A673 (cell line): ENCODE measurements at regions not wholly inside any gene's neighbourhood (a gene's known extent, or its start where the extent isn't known, plus 50 kb on each side); places are given as distances from the start of the nearest gene placed in this dataset.

Experiments used
- BruUV-seq: library from RNA; stranded (reverse); fragments of 400-500 nt; replicated peaks from 2 replicates; lab custom pipeline; 2021; lab: Mats Ljungman, UMichigan
- CTCF ChIA-PET: fragments of 300-600 bp; sonication (Branson Sonifier 250); formaldehyde crosslinking; loops from one replicate; lab custom pipeline; 2022; ENCODE audit warnings: antibody characterized with exemption; lab: Charles Lee
- POLR2A ChIA-PET: fragments of 300-600 bp; sonication (Branson Sonifier 250); formaldehyde crosslinking; loops from one replicate; lab custom pipeline; 2022; ENCODE audit warnings: antibody characterized with exemption; ENCODE audit not compliant: low non-redundant PET; lab: Charles Lee
- DNase-seq: peaks from one replicate; pipeline ENCODE4 v3.0.0-alpha.2; 2015; ENCODE audit warnings: low spot score
- H3K27ac ChIP-seq: fragments of 200-600 bp; sonication (generic); 2 replicates; pipeline ENCODE4 v1.5.1; 2016; ENCODE audit warnings: mixed run types, low read depth, mild to moderate bottlenecking, mixed read lengths, antibody characterized with exemption, low read length; ENCODE audit not compliant: poor library complexity, severe bottlenecking
- H3K27me3 ChIP-seq: fragments of 200-600 bp; sonication (generic); replicated peaks from 2 replicates; pipeline ENCODE4 v1.6.1; 2017; ENCODE audit warnings: mixed run types, low read depth, mild to moderate bottlenecking, mixed read lengths, antibody characterized with exemption, low read length; ENCODE audit not compliant: insufficient read depth, poor library complexity
- H3K36me3 ChIP-seq: fragments of 200-600 bp; sonication (generic); 2 replicates; pipeline ENCODE4 v1.6.1; 2016; ENCODE audit warnings: mixed run types, mild to moderate bottlenecking, mixed read lengths, antibody characterized with exemption, low read length; ENCODE audit not compliant: insufficient read depth, poor library complexity, severe bottlenecking
- H3K4me1 ChIP-seq: fragments of 200-600 bp; sonication (generic); 2 replicates; pipeline ENCODE4 v1.6.1; 2017; ENCODE audit warnings: mixed run types, mild to moderate bottlenecking, mixed read lengths, antibody characterized with exemption, low read length; ENCODE audit not compliant: insufficient read depth, poor library complexity, severe bottlenecking
- H3K4me3 ChIP-seq: fragments of 200-600 bp; sonication (generic); 2 replicates; pipeline ENCODE4 v1.5.1; 2016; ENCODE audit warnings: low read depth, mixed run types, mild to moderate bottlenecking, mixed read lengths, low read length; ENCODE audit not compliant: poor library complexity, severe bottlenecking
- H3K9me3 ChIP-seq: fragments of 200-600 bp; sonication (generic); 2 replicates; pipeline ENCODE4 v1.6.1; 2016; ENCODE audit warnings: mixed run types, low read depth, mild to moderate bottlenecking, mixed read lengths, antibody characterized with exemption, low read length; ENCODE audit not compliant: poor library complexity, severe bottlenecking
- EZH2 ChIP-seq: fragments of 200-600 bp; sonication (generic); IDR thresholded peaks from 2 replicates; pipeline ENCODE4 v1.6.1; 2017; ENCODE audit warnings: borderline replicate concordance, low read depth, mild to moderate bottlenecking, mixed read lengths, antibody characterized with exemption, low read length; ENCODE audit not compliant: poor library complexity, severe bottlenecking
- intact Hi-C: fragments of 100-400 bp; cut with micrococcal nuclease; formaldehyde crosslinking; loops from one replicate; pipeline ENCODE4 v1.10.0; 2022; ENCODE audit not compliant: unreplicated experiment
- TF ChIP-seq, protein P1 (sequence below): fragments of 300-800, 200-600 bp; sonication (generic); conservative IDR thresholded peaks from 2 replicates; pipeline ENCODE4 v1.5.1; 2017; ENCODE audit warnings: low read depth, mild to moderate bottlenecking, antibody characterized with exemption, low read length, moderate library complexity, mixed read lengths

DNA sequence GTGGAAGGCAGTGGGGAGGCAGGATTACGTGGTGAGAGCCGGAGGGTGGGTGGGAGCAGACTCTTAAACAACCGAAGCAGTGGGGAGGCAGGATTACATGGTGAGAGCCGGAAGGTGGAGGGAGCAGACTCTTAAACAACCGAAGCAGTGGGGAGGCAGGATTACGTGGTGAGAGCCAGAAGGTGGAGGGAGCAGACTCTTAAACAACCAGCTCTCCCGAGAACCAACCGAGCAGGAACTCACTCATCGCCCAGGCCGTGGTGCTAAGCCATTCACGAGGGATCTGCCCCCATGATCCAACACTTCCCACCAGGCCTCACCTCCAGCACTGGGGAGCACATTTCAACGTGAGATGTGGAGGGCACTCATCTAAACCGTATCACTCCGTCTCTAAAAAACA lies 87.7 kb downstream of the RTP5 start:
- Histone ChIP-seq H3K27me3 (no peaks in the 10 kb centered on the region), H3K4me1 (peaks cover 11% of the 10 kb centered on the region), H3K4me3 (no peak overlapping the region), H3K36me3 (no peaks in the 10 kb centered on the region), H3K9me3 (no peaks in the 10 kb centered on the region), H3K27ac (no peak overlapping the region)
- intact Hi-C loops = no loop called here
- ChIA-PET POLR2A (no interaction called here), CTCF (no interaction called here)
- BruUV-seq = no TSS peak
- TF ChIP-seq, protein P1, sequence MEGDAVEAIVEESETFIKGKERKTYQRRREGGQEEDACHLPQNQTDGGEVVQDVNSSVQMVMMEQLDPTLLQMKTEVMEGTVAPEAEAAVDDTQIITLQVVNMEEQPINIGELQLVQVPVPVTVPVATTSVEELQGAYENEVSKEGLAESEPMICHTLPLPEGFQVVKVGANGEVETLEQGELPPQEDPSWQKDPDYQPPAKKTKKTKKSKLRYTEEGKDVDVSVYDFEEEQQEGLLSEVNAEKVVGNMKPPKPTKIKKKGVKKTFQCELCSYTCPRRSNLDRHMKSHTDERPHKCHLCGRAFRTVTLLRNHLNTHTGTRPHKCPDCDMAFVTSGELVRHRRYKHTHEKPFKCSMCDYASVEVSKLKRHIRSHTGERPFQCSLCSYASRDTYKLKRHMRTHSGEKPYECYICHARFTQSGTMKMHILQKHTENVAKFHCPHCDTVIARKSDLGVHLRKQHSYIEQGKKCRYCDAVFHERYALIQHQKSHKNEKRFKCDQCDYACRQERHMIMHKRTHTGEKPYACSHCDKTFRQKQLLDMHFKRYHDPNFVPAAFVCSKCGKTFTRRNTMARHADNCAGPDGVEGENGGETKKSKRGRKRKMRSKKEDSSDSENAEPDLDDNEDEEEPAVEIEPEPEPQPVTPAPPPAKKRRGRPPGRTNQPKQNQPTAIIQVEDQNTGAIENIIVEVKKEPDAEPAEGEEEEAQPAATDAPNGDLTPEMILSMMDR = no peak
- no peak for TF ChIP-seq EZH2
- DNase-seq = peak; percentile 22

DNA sequence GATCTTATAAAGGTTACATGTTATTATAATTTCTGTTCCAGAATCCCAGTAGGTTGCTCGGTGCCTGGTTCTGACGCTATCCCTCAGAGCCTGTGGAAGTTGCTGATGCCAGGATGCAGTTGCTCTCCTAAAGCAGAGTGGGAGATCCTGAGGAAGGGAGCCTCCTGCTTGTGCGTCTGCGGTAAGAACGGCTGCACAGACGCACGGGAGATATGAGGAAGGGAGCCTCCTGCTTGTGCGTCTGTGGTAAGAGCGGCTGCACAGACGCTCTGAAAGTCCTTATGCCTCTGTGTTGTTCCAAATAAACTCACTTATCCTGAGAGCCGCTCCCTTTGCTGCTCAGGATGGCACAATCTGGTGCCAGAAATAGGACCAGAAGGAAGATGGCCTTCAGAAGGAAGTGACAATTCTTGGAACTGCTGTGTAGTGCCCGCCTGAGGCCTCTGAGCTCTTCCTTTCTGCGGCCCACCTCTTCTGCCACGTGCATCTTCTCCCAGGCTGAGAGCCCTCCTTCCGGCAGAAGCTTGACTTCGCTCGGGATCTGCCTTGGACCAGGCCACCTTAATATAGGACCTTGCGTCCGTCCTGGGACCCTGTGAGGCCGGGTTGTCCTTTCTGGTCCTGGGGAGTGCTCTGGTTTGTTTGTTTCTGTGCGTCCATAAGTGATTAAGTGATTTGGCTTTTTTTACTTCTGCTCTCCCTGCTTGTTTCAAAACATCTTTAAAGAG lies 89.5 kb downstream of the RTP5 start:
- POLR2A ChIA-PET = no interaction called here

DNA sequence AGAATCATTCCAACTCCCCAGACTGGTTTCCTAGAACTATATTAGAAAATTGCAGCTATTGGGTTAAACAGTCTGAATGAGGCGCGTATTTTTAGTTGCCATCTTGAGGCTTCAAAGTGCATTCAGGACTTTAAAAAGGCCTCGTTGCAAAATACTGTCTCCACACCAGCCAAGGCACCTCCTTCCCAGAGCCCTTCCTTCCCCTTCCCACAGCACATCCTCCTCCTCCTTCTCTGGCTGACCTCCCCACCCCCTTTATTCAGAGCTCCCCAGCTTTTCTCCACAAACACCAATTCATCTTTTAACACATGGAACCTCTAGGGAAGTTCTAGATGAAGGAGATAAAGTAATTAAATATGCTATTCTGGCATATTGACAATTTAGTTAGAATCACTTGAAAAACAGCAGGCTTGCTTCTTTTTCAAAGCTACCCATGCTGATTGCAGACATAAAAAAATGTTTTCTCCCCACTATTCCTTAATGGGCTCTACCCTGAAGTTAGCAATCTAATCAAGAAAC lies 90.3 kb downstream of the RTP5 start:
- intact Hi-C loops = no loop called here
- no peaks in the 10 kb centered on the region for H3K36me3 ChIP-seq
- peaks cover 11% of the 10 kb centered on the region for H3K4me1 ChIP-seq
- TF ChIP-seq, protein P1 = no peak
- TF ChIP-seq EZH2 = no peak
- ChIA-PET POLR2A (no interaction called here), CTCF (no interaction called here)
- H3K4me3 ChIP-seq = no peak overlapping the region
- no peak overlapping the region for H3K27ac ChIP-seq
- H3K27me3 ChIP-seq = no peaks in the 10 kb centered on the region
- no peaks in the 10 kb centered on the region for H3K9me3 ChIP-seq
- BruUV-seq = no TSS peak
- peak; percentile 9 for DNase-seq

More for the DNA sequence above, 89.5 kb downstream of the RTP5 start:
- H3K4me1 ChIP-seq = peaks cover 11% of the 10 kb centered on the region
- H3K27me3 ChIP-seq = no peaks in the 10 kb centered on the region
- H3K9me3 ChIP-seq = no peaks in the 10 kb centered on the region
- no peak overlapping the region for H3K27ac ChIP-seq
- H3K4me3 ChIP-seq = no peak overlapping the region
- H3K36me3 ChIP-seq = no peaks in the 10 kb centered on the region
- TF ChIP-seq, protein P1 = no peak
- TF ChIP-seq EZH2 = no peak
- DNase-seq = no peak
- intact Hi-C loops = no loop called here
- CTCF ChIA-PET = no interaction called here
- no TSS peak for BruUV-seq
